ENCODE measurements at regions not wholly inside any gene's neighbourhood (a gene's known extent, or its start where the extent isn't known, plus 50 kb on each side); places are given as distances from the start of the nearest gene placed in this dataset.

DNA sequence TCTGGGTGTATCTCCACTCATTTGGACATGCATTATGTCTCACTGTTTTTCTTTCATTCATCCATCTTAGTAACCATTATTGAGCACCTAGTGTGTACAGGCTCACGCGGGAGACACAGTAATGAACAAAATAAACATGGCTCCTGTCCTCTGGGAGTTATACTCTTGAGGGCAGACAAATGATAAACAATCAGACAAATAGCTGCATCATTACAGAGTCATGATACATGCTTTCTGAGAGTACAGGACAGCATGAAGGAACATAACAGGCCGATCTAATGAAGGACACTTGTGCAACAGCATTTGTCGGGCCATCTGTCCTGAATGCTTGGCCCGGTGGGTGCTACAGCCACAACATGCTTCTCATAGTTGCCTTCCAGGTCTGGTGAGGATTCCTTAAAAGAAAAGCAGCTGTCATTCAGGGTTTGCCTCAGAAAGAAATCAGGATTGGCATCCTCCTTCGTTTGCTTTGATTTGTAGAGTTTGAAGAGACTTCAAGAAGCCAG lies 77.2 kb upstream of the EGLN3 start (continued):
- TF ChIP-seq ZNF577 (CRISPR knock-in tag; IDR thresholded peaks at IDR 0.05; ENCODE audit: borderline replicate concordance, low read depth): no peak
- TF ChIP-seq POLR2AphosphoS5 (IDR thresholded peaks at IDR 0.05; ENCODE audit: low read depth, low read length): no peak
- TF ChIP-seq, protein P1, sequence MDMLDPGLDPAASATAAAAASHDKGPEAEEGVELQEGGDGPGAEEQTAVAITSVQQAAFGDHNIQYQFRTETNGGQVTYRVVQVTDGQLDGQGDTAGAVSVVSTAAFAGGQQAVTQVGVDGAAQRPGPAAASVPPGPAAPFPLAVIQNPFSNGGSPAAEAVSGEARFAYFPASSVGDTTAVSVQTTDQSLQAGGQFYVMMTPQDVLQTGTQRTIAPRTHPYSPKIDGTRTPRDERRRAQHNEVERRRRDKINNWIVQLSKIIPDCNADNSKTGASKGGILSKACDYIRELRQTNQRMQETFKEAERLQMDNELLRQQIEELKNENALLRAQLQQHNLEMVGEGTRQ (IDR thresholded peaks at IDR 0.05; ENCODE audit: low read depth, low read length): no peak
- TF ChIP-seq, protein P1 (CRISPR knock-in tag; IDR thresholded peaks at IDR 0.05; ENCODE audit: borderline replicate concordance): no peak
- TF ChIP-seq, protein P2, sequence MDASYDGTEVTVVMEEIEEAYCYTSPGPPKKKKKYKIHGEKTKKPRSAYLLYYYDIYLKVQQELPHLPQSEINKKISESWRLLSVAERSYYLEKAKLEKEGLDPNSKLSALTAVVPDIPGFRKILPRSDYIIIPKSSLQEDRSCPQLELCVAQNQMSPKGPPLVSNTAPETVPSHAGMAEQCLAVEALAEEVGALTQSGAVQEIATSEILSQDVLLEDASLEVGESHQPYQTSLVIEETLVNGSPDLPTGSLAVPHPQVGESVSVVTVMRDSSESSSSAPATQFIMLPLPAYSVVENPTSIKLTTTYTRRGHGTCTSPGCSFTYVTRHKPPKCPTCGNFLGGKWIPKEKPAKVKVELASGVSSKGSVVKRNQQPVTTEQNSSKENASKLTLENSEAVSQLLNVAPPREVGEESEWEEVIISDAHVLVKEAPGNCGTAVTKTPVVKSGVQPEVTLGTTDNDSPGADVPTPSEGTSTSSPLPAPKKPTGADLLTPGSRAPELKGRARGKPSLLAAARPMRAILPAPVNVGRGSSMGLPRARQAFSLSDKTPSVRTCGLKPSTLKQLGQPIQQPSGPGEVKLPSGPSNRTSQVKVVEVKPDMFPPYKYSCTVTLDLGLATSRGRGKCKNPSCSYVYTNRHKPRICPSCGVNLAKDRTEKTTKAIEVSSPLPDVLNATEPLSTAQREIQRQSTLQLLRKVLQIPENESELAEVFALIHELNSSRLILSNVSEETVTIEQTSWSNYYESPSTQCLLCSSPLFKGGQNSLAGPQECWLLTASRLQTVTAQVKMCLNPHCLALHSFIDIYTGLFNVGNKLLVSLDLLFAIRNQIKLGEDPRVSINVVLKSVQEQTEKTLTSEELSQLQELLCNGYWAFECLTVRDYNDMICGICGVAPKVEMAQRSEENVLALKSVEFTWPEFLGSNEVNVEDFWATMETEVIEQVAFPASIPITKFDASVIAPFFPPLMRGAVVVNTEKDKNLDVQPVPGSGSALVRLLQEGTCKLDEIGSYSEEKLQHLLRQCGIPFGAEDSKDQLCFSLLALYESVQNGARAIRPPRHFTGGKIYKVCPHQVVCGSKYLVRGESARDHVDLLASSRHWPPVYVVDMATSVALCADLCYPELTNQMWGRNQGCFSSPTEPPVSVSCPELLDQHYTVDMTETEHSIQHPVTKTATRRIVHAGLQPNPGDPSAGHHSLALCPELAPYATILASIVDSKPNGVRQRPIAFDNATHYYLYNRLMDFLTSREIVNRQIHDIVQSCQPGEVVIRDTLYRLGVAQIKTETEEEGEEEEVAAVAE (CRISPR knock-in tag; IDR thresholded peaks at IDR 0.05; ENCODE audit: borderline replicate concordance): no peak
- no peak for TF ChIP-seq ZNF274 (CRISPR knock-in tag; IDR thresholded peaks at IDR 0.05)
- no peak for TF ChIP-seq ZBTB20 (CRISPR knock-in tag; IDR thresholded peaks at IDR 0.05; ENCODE audit: borderline replicate concordance, low read depth)
- TF ChIP-seq ZNF710 (CRISPR knock-in tag; IDR thresholded peaks at IDR 0.05; ENCODE audit: borderline replicate concordance): no peak
- TF ChIP-seq ATRX (CRISPR knock-in tag; IDR thresholded peaks at IDR 0.05; ENCODE audit: borderline replicate concordance): no peak
- TF ChIP-seq CREB3 (CRISPR knock-in tag; IDR thresholded peaks at IDR 0.05): no peak
- no peak for TF ChIP-seq ZNF101 (CRISPR knock-in tag; IDR thresholded peaks at IDR 0.05; ENCODE audit: borderline replicate concordance, low read depth)
- TF ChIP-seq ZNF749 (CRISPR knock-in tag; IDR thresholded peaks at IDR 0.05; ENCODE audit: borderline replicate concordance): 0 out of 2 replicates have a peak, but pooled peaks have one; percentile 29
- TF ChIP-seq SUZ12 (IDR thresholded peaks at IDR 0.05; ENCODE audit: low read depth, low read length): no peak
- no peak for TF ChIP-seq TRIM22 (IDR thresholded peaks at IDR 0.05)
- TF ChIP-seq, protein P3, sequence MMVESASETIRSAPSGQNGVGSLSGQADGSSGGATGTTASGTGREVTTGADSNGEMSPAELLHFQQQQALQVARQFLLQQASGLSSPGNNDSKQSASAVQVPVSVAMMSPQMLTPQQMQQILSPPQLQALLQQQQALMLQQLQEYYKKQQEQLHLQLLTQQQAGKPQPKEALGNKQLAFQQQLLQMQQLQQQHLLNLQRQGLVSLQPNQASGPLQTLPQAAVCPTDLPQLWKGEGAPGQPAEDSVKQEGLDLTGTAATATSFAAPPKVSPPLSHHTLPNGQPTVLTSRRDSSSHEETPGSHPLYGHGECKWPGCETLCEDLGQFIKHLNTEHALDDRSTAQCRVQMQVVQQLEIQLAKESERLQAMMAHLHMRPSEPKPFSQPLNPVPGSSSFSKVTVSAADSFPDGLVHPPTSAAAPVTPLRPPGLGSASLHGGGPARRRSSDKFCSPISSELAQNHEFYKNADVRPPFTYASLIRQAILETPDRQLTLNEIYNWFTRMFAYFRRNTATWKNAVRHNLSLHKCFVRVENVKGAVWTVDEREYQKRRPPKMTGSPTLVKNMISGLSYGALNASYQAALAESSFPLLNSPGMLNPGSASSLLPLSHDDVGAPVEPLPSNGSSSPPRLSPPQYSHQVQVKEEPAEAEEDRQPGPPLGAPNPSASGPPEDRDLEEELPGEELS (CRISPR knock-in tag; IDR thresholded peaks at IDR 0.05): no peak

Data from HepG2 (cell line).